SK-N-SH (cell line): ENCODE measurements at regions not wholly inside any gene's neighbourhood (a gene's known extent, or its start where the extent isn't known, plus 50 kb on each side); places are given as distances from the start of the nearest gene placed in this dataset.
"Not testable (repeated sequence)": the region's sequence is repeated elsewhere in the genome, so short reads cannot be mapped to it uniquely, and the experiment has no call there.

Source experiments
- CTCF ChIA-PET: fragments of 300-600, 350-600 bp; formaldehyde crosslinking; extraction: SDS; loops from one replicate; lab custom pipeline; 2021; lab: Yijun Ruan, JAX
- POLR2A ChIA-PET: fragments of 350-600 bp; sonication (Branson Sonifier 250); formaldehyde crosslinking; extraction: SDS; loops from one replicate; lab custom pipeline; 2020; ENCODE audit warnings: antibody characterized with exemption, inconsistent platforms; lab: Yijun Ruan, JAX
- DNase-seq: peaks from one replicate; pipeline ENCODE4 v3.0.0; 2012
- H2AFZ ChIP-seq: fragments of 200-600 bp; sonication (generic); 2 replicates; pipeline ENCODE4 v1.8.1; 2016; ENCODE audit warnings: antibody characterized with exemption, mild to moderate bottlenecking, low read depth
- H3F3A ChIP-seq: fragments of 200-600 bp; sonication (generic); replicated peaks from 2 replicates; pipeline ENCODE3; 2016; ENCODE audit warnings: antibody characterized with exemption, mild to moderate bottlenecking; ENCODE audit not compliant: insufficient read depth
- H3K27ac ChIP-seq, 2 experiments: fragments of 200-500 bp in 1 of 2; fragments of 200-600 bp in 1 of 2; sonication (Bioruptor generic) in 1 of 2; sonication (generic), shearing (Covaris generic) in 1 of 2; 2 replicates each; pipeline versions ENCODE4 v1.5.1 to v1.6.1; 2014 to 2016; ENCODE audit warnings: low read depth in 2 of 2, inconsistent platforms in 1 of 2, low read length in 1 of 2, mild to moderate bottlenecking in 1 of 2, mixed read lengths in 1 of 2
- H3K27me3 ChIP-seq: fragments of 200-600 bp; sonication (generic), shearing (Covaris generic); 2 replicates; pipeline ENCODE4 v1.6.1; 2016; ENCODE audit warnings: mixed run types; ENCODE audit not compliant: insufficient read depth
- H3K36me3 ChIP-seq, 2 experiments: fragments of 200-500 bp in 1 of 2; fragments of 200-600 bp in 1 of 2; sonication (Bioruptor generic) in 1 of 2; sonication (generic) in 1 of 2; replicated peaks in 1 of 2; 2 replicates each; pipeline versions ENCODE3 to v1.5.1; 2014 to 2016; ENCODE audit warnings: low read length in 1 of 2, mild to moderate bottlenecking in 1 of 2; ENCODE audit not compliant: insufficient read depth in 2 of 2, control insufficient read depth in 1 of 2
- H3K4me1 ChIP-seq, 2 experiments: fragments of 200-500 bp in 1 of 2; fragments of 200-600 bp in 1 of 2; sonication (Bioruptor generic) in 1 of 2; sonication (generic), shearing (Covaris generic) in 1 of 2; 2 replicates each; pipeline versions ENCODE4 v1.5.1 to v1.6.1; 2014 to 2016; ENCODE audit warnings: low read depth in 1 of 2, low read length in 1 of 2, mixed run types in 1 of 2; ENCODE audit not compliant: insufficient read depth in 2 of 2, control insufficient read depth in 1 of 2
- H3K4me2 ChIP-seq: fragments of 200-600 bp; sonication (generic), shearing (Covaris generic); 2 replicates; pipeline ENCODE4 v1.6.1; 2017; ENCODE audit warnings: mixed run types
- H3K4me3 ChIP-seq, 2 experiments: fragments of 200-500 bp in 1 of 2; fragments of 200-600 bp in 1 of 2; sonication (Bioruptor generic) in 1 of 2; sonication (generic), shearing (Covaris generic) in 1 of 2; 2 replicates each; pipeline versions ENCODE4 v1.5.1 to v1.8.1; 2014 to 2016; ENCODE audit warnings: low read depth in 2 of 2, inconsistent platforms in 1 of 2, low read length in 1 of 2, mild to moderate bottlenecking in 1 of 2, mixed read lengths in 1 of 2, moderate library complexity in 1 of 2
- H3K79me2 ChIP-seq: fragments of 200-600 bp; sonication (generic); 2 replicates; pipeline ENCODE4 v1.8.1; 2017; ENCODE audit warnings: mild to moderate bottlenecking; ENCODE audit not compliant: insufficient read depth
- H3K9ac ChIP-seq: fragments of 200-600 bp; sonication (generic); 2 replicates; pipeline ENCODE4 v1.6.1; 2017; ENCODE audit warnings: mixed run types
- H3K9me2 ChIP-seq: fragments of 200-600 bp; sonication (generic); 2 replicates; pipeline ENCODE4 v1.6.1; 2017; ENCODE audit warnings: mixed run types
- H3K9me3 ChIP-seq: fragments of 200-600 bp; sonication (generic); 2 replicates; pipeline ENCODE4 v1.6.1; 2017; ENCODE audit warnings: mixed run types, mild to moderate bottlenecking, moderate library complexity
- H4K20me1 ChIP-seq: fragments of 200-600 bp; sonication (generic); 2 replicates; pipeline ENCODE4 v1.6.1; 2017; ENCODE audit warnings: mild to moderate bottlenecking, mixed run types; ENCODE audit not compliant: insufficient read depth
- EP300 ChIP-seq, 2 experiments: IDR thresholded peaks; 2 replicates each; pipeline versions ENCODE4 v1.4.0 to v1.6.1; 2012; ENCODE audit warnings: borderline replicate concordance in 1 of 2, low read depth in 1 of 2, low read length in 1 of 2
- GATA2 ChIP-seq: sonication (generic); formaldehyde crosslinking; IDR thresholded peaks from 2 replicates; pipeline ENCODE4 v1.5.0; 2020; ENCODE audit warnings: mild to moderate bottlenecking, missing genetic modification reagents
- JUND ChIP-seq: IDR thresholded peaks from 2 replicates; pipeline ENCODE4 v1.4.0; 2012
- NFIC ChIP-seq: IDR thresholded peaks from 2 replicates; pipeline ENCODE4 v1.4.0; 2012; ENCODE audit warnings: borderline replicate concordance
- NRF1 ChIP-seq: IDR thresholded peaks from 2 replicates; pipeline ENCODE4 v1.6.1; 2012; ENCODE audit warnings: low read depth, mild to moderate bottlenecking, low read length
- RAD21 ChIP-seq: IDR thresholded peaks from 2 replicates; pipeline ENCODE4 v1.6.1; 2012; ENCODE audit warnings: mild to moderate bottlenecking, low read length
- ZBTB33 ChIP-seq: IDR thresholded peaks from 2 replicates; pipeline ENCODE4 v1.4.0; 2012; ENCODE audit warnings: low read depth, borderline replicate concordance
- WGBS: methylation state at CpG from one replicate; pipeline ENCODE4 v1.1.6; 2017; ENCODE audit warnings: low lambda C conversion rate; 5-methylcytosine and 5-hydroxymethylcytosine counted together

- Histone ChIP-seq H3K4me3 (no peak overlapping the region), H2AFZ (no peak overlapping the region), H3K79me2 (no peaks in the 10 kb centered on the region), H3K9me3 (no peaks in the 10 kb centered on the region), H3K27me3 (no peaks in the 10 kb centered on the region), H4K20me1 (no peaks in the 10 kb centered on the region), H3K27ac (no peak overlapping the region), H3K4me2 (no peak overlapping the region), H3K9me2 (no peaks in the 10 kb centered on the region), H3K36me3 (no peaks in the 10 kb centered on the region), H3K9ac (no peak overlapping the region), H3F3A (no peaks in the 10 kb centered on the region), H3K4me1 (no peaks in the 10 kb centered on the region)
- DNase-seq: no peak
- ChIA-PET CTCF (no interaction called here), POLR2A (no interaction called here)
- no peak for TF ChIP-seq GATA2 (CRISPR knock-in tag)
Measured at GRCh38 chr4:30207389-30207788, 512.8 kb upstream of the PCDH7 start.

GRCh38 chr4:30208731-30209435, 511.3 kb upstream of the PCDH7 start:
- Histone ChIP-seq H3K4me3 (no peak overlapping the region), H3K27ac (no peak overlapping the region), H3K9me2 (no peaks in the 10 kb centered on the region), H3K9me3 (no peaks in the 10 kb centered on the region), H3K4me1 (no peaks in the 10 kb centered on the region), H3K27me3 (no peaks in the 10 kb centered on the region), H3K9ac (no peak overlapping the region), H3F3A (no peaks in the 10 kb centered on the region), H3K4me2 (no peak overlapping the region), H3K79me2 (no peaks in the 10 kb centered on the region), H4K20me1 (no peaks in the 10 kb centered on the region), H3K36me3 (no peaks in the 10 kb centered on the region), H2AFZ (no peak overlapping the region)
- TF ChIP-seq JUND: no peak
- TF ChIP-seq ZBTB33: no peak
- TF ChIP-seq EP300 (IDR thresholded peaks at IDR 0.05; ENCODE audit: borderline replicate concordance in 1 of 2, low read depth in 1 of 2, low read length in 1 of 2): no peak
- TF ChIP-seq NRF1: no peak
- no peak for TF ChIP-seq NFIC
- TF ChIP-seq RAD21: no peak
- ChIA-PET CTCF (no interaction called here), POLR2A (no interaction called here)
- WGBS: 3% methylated on average over 2 of the region's 2 CpGs
- no peak for DNase-seq

- H3K36me3 ChIP-seq, H3K9me3 ChIP-seq, H4K20me1 ChIP-seq, DNase-seq, H3K27ac ChIP-seq, H3K79me2 ChIP-seq, CTCF ChIA-PET, H3K9ac ChIP-seq, H3K9me2 ChIP-seq, POLR2A ChIA-PET, H3K4me1 ChIP-seq, H3K4me3 ChIP-seq, H3F3A ChIP-seq, H3K4me2 ChIP-seq, H2AFZ ChIP-seq, H3K27me3 ChIP-seq: not testable (repeated sequence)
- WGBS: 25% methylated on average over 4 of the region's 4 CpGs
Measured at GRCh38 chr4:30215973-30216372, 504.2 kb upstream of the PCDH7 start.
